ENCODE measurements at regions not wholly inside any gene's neighbourhood (a gene's known extent, or its start where the extent isn't known, plus 50 kb on each side); places are given as distances from the start of the nearest gene placed in this dataset.

- TF ChIP-seq POLR2A (IDR thresholded peaks at IDR 0.05) (no peak), CTCF (IDR thresholded peaks at IDR 0.05) (no peak), POLR2AphosphoS5 (IDR thresholded peaks at IDR 0.05) (no peak)
- WGBS, 2 donors, result 93 to 94% methylated on average over 4 of the region's 4 CpGs
- intact Hi-C loops (cut with DNase I), result no loop called here
- Histone ChIP-seq H3K4me3 (no peak overlapping the region), H3K9me3 (no peaks in the 10 kb centered on the region), H3K27me3 (no peaks in the 10 kb centered on the region), H3K36me3 (no peaks in the 10 kb centered on the region), H3K27ac (no peak overlapping the region), H3K4me1 (peaks cover 0 to 4% (median 2%) of the 10 kb centered on the region in 4 donors)
- DNase-seq, result no peak
Measured at GRCh38 chr17:73724990-73725389, 80.7 kb upstream of the SDK2 start.

DNA sequence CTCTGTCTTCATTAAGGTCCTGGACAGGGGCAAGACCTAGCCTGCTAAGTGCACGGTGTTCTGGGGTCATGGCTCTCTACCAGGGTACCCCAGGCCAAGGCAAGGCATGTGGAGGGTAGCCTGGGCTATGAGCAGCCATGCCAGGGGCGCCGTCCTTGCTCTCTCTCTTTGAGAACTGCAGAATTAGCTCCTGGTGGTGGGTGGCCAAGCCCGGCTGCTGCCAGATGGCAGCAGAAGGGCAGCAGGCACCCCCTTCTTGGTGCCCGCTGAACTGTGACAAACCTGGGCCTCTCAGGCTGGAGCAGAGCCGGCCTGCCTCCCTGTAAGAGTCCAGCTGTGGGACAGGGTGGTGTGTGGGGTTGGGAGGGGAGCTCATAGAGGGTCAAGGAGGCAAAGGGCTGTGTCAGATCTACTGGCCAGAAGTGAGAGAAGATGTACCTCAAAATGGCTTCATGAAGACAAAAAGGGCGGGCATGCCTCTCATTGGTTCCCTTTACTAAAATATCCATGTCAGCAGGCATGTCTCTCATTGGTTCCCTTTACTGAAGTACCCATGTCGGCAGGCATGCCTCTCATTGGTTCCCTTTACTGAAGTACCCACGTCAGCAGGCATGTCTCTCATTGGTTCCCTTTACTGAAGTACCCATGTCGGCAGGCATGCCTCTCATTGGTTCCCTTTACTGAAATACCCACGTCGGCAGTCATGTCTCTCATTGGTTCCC lies 81.7 kb upstream of the SDK2 start:
- Histone ChIP-seq H3K27me3 (no peaks in the 10 kb centered on the region), H3K36me3 (no peaks in the 10 kb centered on the region), H3K9me3 (peaks cover 0 to 6% (median under 1%) of the 10 kb centered on the region in 4 donors), H3K27ac (no peak overlapping the region), H3K4me1 (no peaks in the 10 kb centered on the region), H3K4me3 (no peak overlapping the region)
- DNase-seq, result no peak
- no peak for TF ChIP-seq EP300 (IDR thresholded peaks at IDR 0.05)
- no peak for TF ChIP-seq POLR2A (IDR thresholded peaks at IDR 0.05)
- no peak for TF ChIP-seq CTCF (IDR thresholded peaks at IDR 0.05)
- no peak for TF ChIP-seq POLR2AphosphoS5 (IDR thresholded peaks at IDR 0.05)
- 72 to 93% methylated on average over 10 to 12 of the region's 12 CpGs for WGBS, 2 donors
- intact Hi-C loops (cut with DNase I), result no loop called here

- no peak overlapping the region for H3K27ac ChIP-seq
- TF ChIP-seq EP300 (IDR thresholded peaks at IDR 0.05) (no peak), CTCF (IDR thresholded peaks at IDR 0.05) (no peak), POLR2AphosphoS5 (IDR thresholded peaks at IDR 0.05) (no peak), POLR2A (IDR thresholded peaks at IDR 0.05) (no peak)
- WGBS, 2 donors, result 80 to 85% methylated on average over 8 of the region's 8 CpGs
- no peaks in the 10 kb centered on the region for H3K36me3 ChIP-seq
- intact Hi-C loops (cut with DNase I), result no loop called here
- no peak for DNase-seq
- H3K9me3 ChIP-seq, result peaks cover 0 to 11% (median 4%) of the 10 kb centered on the region in 4 donors
- H3K4me1 ChIP-seq, result no peaks in the 10 kb centered on the region
- H3K27me3 ChIP-seq, result no peaks in the 10 kb centered on the region
- H3K4me3 ChIP-seq, result no peak overlapping the region
Measured at GRCh38 chr17:73727941-73728340, 83.7 kb upstream of the SDK2 start.

DNA sequence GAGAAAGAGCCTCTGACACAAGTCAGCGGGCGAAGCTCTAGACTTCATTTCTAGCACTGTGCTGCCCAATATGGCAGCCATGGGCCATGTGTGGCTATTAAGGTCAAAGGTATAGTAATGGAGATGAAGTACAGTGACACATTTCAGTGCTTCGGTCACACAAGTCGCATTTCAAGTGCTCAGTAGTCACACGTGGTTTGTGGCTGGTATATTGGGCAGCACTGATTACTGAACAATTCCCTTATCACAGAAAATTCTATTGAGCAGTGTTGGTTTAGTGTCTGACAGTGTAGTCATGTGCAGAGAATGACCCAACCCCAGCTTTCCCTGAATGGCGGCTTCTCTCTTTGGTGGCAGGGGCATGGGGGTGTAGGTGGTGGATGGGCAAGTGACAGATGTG lies 84.9 kb upstream of the SDK2 start:
- Histone ChIP-seq H3K27me3 (no peaks in the 10 kb centered on the region), H3K4me1 (no peaks in the 10 kb centered on the region), H3K27ac (no peak overlapping the region), H3K36me3 (no peaks in the 10 kb centered on the region), H3K4me3 (no peak overlapping the region), H3K9me3 (peaks cover 0 to 11% (median 4%) of the 10 kb centered on the region in 4 donors)
- intact Hi-C loops (cut with DNase I), result no loop called here
- 86 to 88% methylated on average over 6 of the region's 6 CpGs for WGBS, 2 donors
- TF ChIP-seq EP300 (IDR thresholded peaks at IDR 0.05) (no peak), CTCF (IDR thresholded peaks at IDR 0.05) (no peak), POLR2A (IDR thresholded peaks at IDR 0.05) (no peak), POLR2AphosphoS5 (IDR thresholded peaks at IDR 0.05) (no peak)
- no peak for DNase-seq

DNA sequence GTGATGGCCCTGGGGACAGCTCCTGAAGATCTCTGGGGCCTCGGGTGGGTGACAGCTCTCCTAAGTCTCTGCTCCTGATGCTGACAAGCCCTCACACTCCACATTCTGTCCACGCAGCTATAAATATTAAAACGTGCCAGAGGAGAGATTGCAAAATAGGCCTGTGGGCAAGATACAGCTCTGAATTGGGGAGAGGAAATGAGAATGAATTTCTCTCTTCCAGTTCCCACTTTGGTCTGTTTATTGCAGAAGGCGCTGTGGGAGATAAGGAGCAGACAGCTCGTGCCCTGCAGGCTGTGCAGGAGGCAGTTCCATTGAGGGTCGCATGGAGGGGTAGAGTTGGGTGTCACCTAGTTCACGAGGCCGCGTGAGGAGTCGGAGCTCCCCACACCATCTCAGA lies 87.5 kb upstream of the SDK2 start:
- Histone ChIP-seq H3K27ac (no peak overlapping the region), H3K4me1 (no peaks in the 10 kb centered on the region), H3K4me3 (no peak overlapping the region), H3K36me3 (no peaks in the 10 kb centered on the region), H3K27me3 (peaks cover 0 to 8% (median 6%) of the 10 kb centered on the region in 3 donors), H3K9me3 (peaks cover 0 to 11% (median 4%) of the 10 kb centered on the region in 4 donors)
- WGBS, 2 donors, result 47 to 64% methylated on average over 10 of the region's 10 CpGs
- no peak for DNase-seq
- intact Hi-C loops (cut with DNase I), result no loop called here
- TF ChIP-seq CTCF (IDR thresholded peaks at IDR 0.05) (no peak), EP300 (IDR thresholded peaks at IDR 0.05) (no peak), POLR2AphosphoS5 (IDR thresholded peaks at IDR 0.05) (no peak), POLR2A (IDR thresholded peaks at IDR 0.05) (no peak)
